Rectal smooth muscle tissue (tissue), 1 donor: ENCODE measurements at regions not wholly inside any gene's neighbourhood (a gene's known extent, or its start where the extent isn't known, plus 50 kb on each side); places are given as distances from the start of the nearest gene placed in this dataset.

Source experiments
- H3K27ac ChIP-seq: one replicate; pipeline ENCODE4 v1.7.0; 2013; ENCODE audit warnings: low read depth, low read length, inconsistent platforms
- H3K27me3 ChIP-seq: one replicate; pipeline ENCODE4 v1.7.0; 2013; ENCODE audit warnings: low read length; ENCODE audit not compliant: control insufficient read depth, insufficient read depth
- H3K36me3 ChIP-seq: one replicate; pipeline ENCODE4 v1.7.0; 2013; ENCODE audit warnings: low read length; ENCODE audit not compliant: control insufficient read depth, insufficient read depth
- H3K4me1 ChIP-seq: one replicate; pipeline ENCODE4 v1.7.0; 2013; ENCODE audit warnings: low read length; ENCODE audit not compliant: control insufficient read depth, insufficient read depth
- H3K4me3 ChIP-seq: one replicate; pipeline ENCODE4 v1.7.0; 2013; ENCODE audit warnings: low read length
- H3K9ac ChIP-seq: one replicate; pipeline ENCODE4 v1.7.0; 2013; ENCODE audit warnings: low read length

- no peaks in the 10 kb centered on the region for H3K4me1 ChIP-seq
- no peak overlapping the region for H3K27ac ChIP-seq
- H3K27me3 ChIP-seq, result no peaks in the 10 kb centered on the region
- no peak overlapping the region for H3K9ac ChIP-seq
- H3K36me3 ChIP-seq, result no peaks in the 10 kb centered on the region
- no peak overlapping the region for H3K4me3 ChIP-seq
Measured at GRCh38 chr2:12075603-12076002, 329.2 kb downstream of the LPIN1 start.

- no peak overlapping the region for H3K27ac ChIP-seq
- no peaks in the 10 kb centered on the region for H3K27me3 ChIP-seq
- H3K9ac ChIP-seq, result no peak overlapping the region
- H3K36me3 ChIP-seq, result no peaks in the 10 kb centered on the region
- no peaks in the 10 kb centered on the region for H3K4me1 ChIP-seq
- H3K4me3 ChIP-seq, result no peak overlapping the region
Measured at GRCh38 chr2:12076810-12077209, 330.4 kb downstream of the LPIN1 start.

GRCh38 chr2:12080360-12080759 lies 333.9 kb downstream of the LPIN1 start:
- no peaks in the 10 kb centered on the region for H3K36me3 ChIP-seq
- H3K4me1 ChIP-seq, result no peaks in the 10 kb centered on the region
- no peak overlapping the region for H3K27ac ChIP-seq
- H3K4me3 ChIP-seq, result no peak overlapping the region
- H3K27me3 ChIP-seq, result no peaks in the 10 kb centered on the region
- no peak overlapping the region for H3K9ac ChIP-seq

- H3K27ac ChIP-seq, result no peak overlapping the region
- no peaks in the 10 kb centered on the region for H3K27me3 ChIP-seq
Measured at GRCh38 chr2:12081481-12082210, 335.2 kb downstream of the LPIN1 start.

GRCh38 chr2:12083081-12083581 lies 336.7 kb downstream of the LPIN1 start:
- H3K4me3 ChIP-seq, result no peak overlapping the region
- H3K27ac ChIP-seq, result no peak overlapping the region
- no peaks in the 10 kb centered on the region for H3K4me1 ChIP-seq
- no peaks in the 10 kb centered on the region for H3K27me3 ChIP-seq
- H3K36me3 ChIP-seq, result no peaks in the 10 kb centered on the region
- no peak overlapping the region for H3K9ac ChIP-seq

More at GRCh38 chr2:12081481-12082210, 335.2 kb downstream of the LPIN1 start:
- H3K9ac ChIP-seq, result no peak overlapping the region
- no peak overlapping the region for H3K4me3 ChIP-seq
- H3K4me1 ChIP-seq, result no peaks in the 10 kb centered on the region
- H3K36me3 ChIP-seq, result no peaks in the 10 kb centered on the region

GRCh38 chr2:12083713-12084419 lies 337.4 kb downstream of the LPIN1 start:
- H3K4me1 ChIP-seq, result no peaks in the 10 kb centered on the region
- H3K36me3 ChIP-seq, result no peaks in the 10 kb centered on the region
- H3K4me3 ChIP-seq, result no peak overlapping the region
- H3K27ac ChIP-seq, result no peak overlapping the region
- no peak overlapping the region for H3K9ac ChIP-seq
- no peaks in the 10 kb centered on the region for H3K27me3 ChIP-seq

- H3K4me3 ChIP-seq, result no peak overlapping the region
- H3K9ac ChIP-seq, result no peak overlapping the region
- H3K4me1 ChIP-seq, result no peaks in the 10 kb centered on the region
- no peak overlapping the region for H3K27ac ChIP-seq
- H3K27me3 ChIP-seq, result peaks cover 3% of the 10 kb centered on the region
- no peaks in the 10 kb centered on the region for H3K36me3 ChIP-seq
Measured at GRCh38 chr2:12087175-12087574, 340.7 kb downstream of the LPIN1 start.

GRCh38 chr2:12087671-12088380 lies 341.4 kb downstream of the LPIN1 start:
- Histone ChIP-seq H3K4me3 (no peak overlapping the region), H3K27ac (no peak overlapping the region), H3K9ac (no peak overlapping the region), H3K4me1 (no peaks in the 10 kb centered on the region), H3K27me3 (peaks cover 3% of the 10 kb centered on the region), H3K36me3 (no peaks in the 10 kb centered on the region)

GRCh38 chr2:12089001-12089400 lies 342.6 kb downstream of the LPIN1 start:
- Histone ChIP-seq H3K27ac (no peak overlapping the region), H3K27me3 (peaks cover 3% of the 10 kb centered on the region), H3K4me3 (no peak overlapping the region), H3K36me3 (no peaks in the 10 kb centered on the region), H3K9ac (no peak overlapping the region), H3K4me1 (no peaks in the 10 kb centered on the region)

- Histone ChIP-seq H3K9ac (no peak overlapping the region), H3K27me3 (peaks cover 3% of the 10 kb centered on the region), H3K36me3 (no peaks in the 10 kb centered on the region), H3K4me3 (no peak overlapping the region), H3K27ac (no peak overlapping the region), H3K4me1 (no peaks in the 10 kb centered on the region)
Measured at GRCh38 chr2:12089496-12089895, 343.1 kb downstream of the LPIN1 start.

GRCh38 chr2:12090072-12090471 lies 343.6 kb downstream of the LPIN1 start:
- H3K4me1 ChIP-seq, result no peaks in the 10 kb centered on the region
- no peak overlapping the region for H3K9ac ChIP-seq
- H3K27ac ChIP-seq, result no peak overlapping the region
- H3K36me3 ChIP-seq, result no peaks in the 10 kb centered on the region
- no peak overlapping the region for H3K4me3 ChIP-seq
- H3K27me3 ChIP-seq, result peaks cover 3% of the 10 kb centered on the region

- Histone ChIP-seq H3K9ac (no peak overlapping the region), H3K27me3 (peaks cover 3% of the 10 kb centered on the region), H3K4me3 (no peak overlapping the region), H3K4me1 (no peaks in the 10 kb centered on the region), H3K27ac (no peak overlapping the region), H3K36me3 (no peaks in the 10 kb centered on the region)
Measured at GRCh38 chr2:12090590-12090989, 344.2 kb downstream of the LPIN1 start.
